ENCODE measurements at regions not wholly inside any gene's neighbourhood (a gene's known extent, or its start where the extent isn't known, plus 50 kb on each side); places are given as distances from the start of the nearest gene placed in this dataset.

- Histone ChIP-seq H3K9me3 (peaks cover 0 to 27% of the 10 kb centered on the region in 2 donors), H3K36me3 (no peaks in the 10 kb centered on the region), H3K4me1 (no peaks in the 10 kb centered on the region), H3K4me3 (no peak overlapping the region), H3K27me3 (no peaks in the 10 kb centered on the region), H3K27ac (no peak overlapping the region)
- intact Hi-C loops (cut with DNase I) = no loop called here
- TF ChIP-seq, protein P1, sequence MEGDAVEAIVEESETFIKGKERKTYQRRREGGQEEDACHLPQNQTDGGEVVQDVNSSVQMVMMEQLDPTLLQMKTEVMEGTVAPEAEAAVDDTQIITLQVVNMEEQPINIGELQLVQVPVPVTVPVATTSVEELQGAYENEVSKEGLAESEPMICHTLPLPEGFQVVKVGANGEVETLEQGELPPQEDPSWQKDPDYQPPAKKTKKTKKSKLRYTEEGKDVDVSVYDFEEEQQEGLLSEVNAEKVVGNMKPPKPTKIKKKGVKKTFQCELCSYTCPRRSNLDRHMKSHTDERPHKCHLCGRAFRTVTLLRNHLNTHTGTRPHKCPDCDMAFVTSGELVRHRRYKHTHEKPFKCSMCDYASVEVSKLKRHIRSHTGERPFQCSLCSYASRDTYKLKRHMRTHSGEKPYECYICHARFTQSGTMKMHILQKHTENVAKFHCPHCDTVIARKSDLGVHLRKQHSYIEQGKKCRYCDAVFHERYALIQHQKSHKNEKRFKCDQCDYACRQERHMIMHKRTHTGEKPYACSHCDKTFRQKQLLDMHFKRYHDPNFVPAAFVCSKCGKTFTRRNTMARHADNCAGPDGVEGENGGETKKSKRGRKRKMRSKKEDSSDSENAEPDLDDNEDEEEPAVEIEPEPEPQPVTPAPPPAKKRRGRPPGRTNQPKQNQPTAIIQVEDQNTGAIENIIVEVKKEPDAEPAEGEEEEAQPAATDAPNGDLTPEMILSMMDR (IDR thresholded peaks at IDR 0.05) = no peak
- DNase-seq (no peak), ATAC-seq (no peak)
Observed at GRCh38 chr4:62344915-62345314, 1144.8 kb downstream of the ADGRL3 start.

DNA sequence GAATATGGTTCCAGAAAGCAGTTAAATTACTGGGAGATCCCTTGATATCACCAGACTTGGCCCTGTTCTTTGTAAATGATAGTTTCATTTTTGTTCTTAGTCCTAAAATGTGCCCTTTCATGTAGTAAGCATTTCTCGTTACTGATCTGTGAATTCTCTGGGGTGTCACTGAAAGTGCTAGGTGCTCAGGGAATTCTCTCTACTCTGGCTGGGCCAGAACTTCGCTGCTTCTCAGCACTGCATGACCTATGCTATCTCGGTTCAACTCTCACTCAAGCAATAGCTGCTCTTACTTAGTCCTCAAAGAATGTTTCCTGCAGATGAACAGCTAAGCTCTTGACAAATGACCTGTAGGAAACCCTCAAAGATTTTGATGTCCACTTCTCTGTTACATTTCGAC lies 1144.3 kb downstream of the ADGRL3 start:
- H3K4me3 ChIP-seq = no peak overlapping the region
- H3K27me3 ChIP-seq = no peaks in the 10 kb centered on the region
- no peaks in the 10 kb centered on the region for H3K4me1 ChIP-seq
- H3K9me3 ChIP-seq = peaks cover 0 to 28% of the 10 kb centered on the region in 2 donors
- no peak for DNase-seq
- H3K27ac ChIP-seq = no peak overlapping the region
- H3K36me3 ChIP-seq = no peaks in the 10 kb centered on the region
- intact Hi-C loops (cut with DNase I) = no loop called here
- ATAC-seq = no peak
- TF ChIP-seq, protein P1 (IDR thresholded peaks at IDR 0.05) = no peak

- DNase-seq (no peak), ATAC-seq (no peak)
- Histone ChIP-seq H3K27me3 (no peaks in the 10 kb centered on the region), H3K4me1 (no peaks in the 10 kb centered on the region), H3K9me3 (peaks cover 0 to 47% of the 10 kb centered on the region in 2 donors), H3K4me3 (no peak overlapping the region), H3K36me3 (no peaks in the 10 kb centered on the region), H3K27ac (no peak overlapping the region)
- TF ChIP-seq, protein P1 (IDR thresholded peaks at IDR 0.05) = no peak
- intact Hi-C loops (cut with DNase I) = no loop called here
Observed at GRCh38 chr4:62342346-62342745, 1142.2 kb downstream of the ADGRL3 start.

GRCh38 chr4:62328526-62328925 lies 1128.4 kb downstream of the ADGRL3 start:
- no peaks in the 10 kb centered on the region for H3K27me3 ChIP-seq
- H3K4me1 ChIP-seq = no peaks in the 10 kb centered on the region
- no peaks in the 10 kb centered on the region for H3K36me3 ChIP-seq
- DNase-seq (no peak), ATAC-seq (no peak)
- H3K9me3 ChIP-seq = peaks cover 0 to 10% of the 10 kb centered on the region in 2 donors
- no peak overlapping the region for H3K27ac ChIP-seq
- TF ChIP-seq, protein P1 (IDR thresholded peaks at IDR 0.05) = no peak
- intact Hi-C loops (cut with DNase I) = no loop called here
- H3K4me3 ChIP-seq = no peak overlapping the region

GRCh38 chr4:62327612-62328297 lies 1127.6 kb downstream of the ADGRL3 start:
- Histone ChIP-seq H3K4me3 (no peak overlapping the region), H3K4me1 (no peaks in the 10 kb centered on the region), H3K36me3 (no peaks in the 10 kb centered on the region), H3K27me3 (no peaks in the 10 kb centered on the region), H3K9me3 (peaks cover 0 to 10% of the 10 kb centered on the region in 2 donors), H3K27ac (no peak overlapping the region)
- TF ChIP-seq, protein P1 (IDR thresholded peaks at IDR 0.05) = no peak
- DNase-seq = no peak
- ATAC-seq = no peak
- intact Hi-C loops (cut with DNase I) = no loop called here
